ENCODE measurements at regions not wholly inside any gene's neighbourhood (a gene's known extent, or its start where the extent isn't known, plus 50 kb on each side); places are given as distances from the start of the nearest gene placed in this dataset.

DNA sequence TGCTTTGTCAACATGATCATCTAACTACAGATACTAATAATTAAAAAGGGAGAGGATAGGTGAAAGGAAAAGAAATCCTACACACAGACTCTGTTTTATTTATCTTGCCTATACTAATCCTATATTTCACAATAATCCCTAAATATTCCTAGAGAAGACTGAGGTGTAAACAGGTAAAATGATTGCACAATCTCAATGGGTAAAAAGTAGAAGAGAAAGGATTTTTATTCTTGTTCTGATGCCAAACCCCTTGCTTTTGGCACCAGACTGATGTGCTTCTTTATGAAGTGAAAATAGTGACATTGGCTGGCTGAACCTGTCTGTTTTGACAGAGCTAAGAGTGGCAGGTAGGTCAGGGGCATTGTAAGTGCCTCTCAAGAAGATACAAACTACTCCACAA is 101.9 kb upstream of the ZPLD1 start:
- TF ChIP-seq EZH2phosphoT487 (IDR thresholded peaks at IDR 0.05; ENCODE audit: borderline replicate concordance): no peak
- TF ChIP-seq, protein P1, sequence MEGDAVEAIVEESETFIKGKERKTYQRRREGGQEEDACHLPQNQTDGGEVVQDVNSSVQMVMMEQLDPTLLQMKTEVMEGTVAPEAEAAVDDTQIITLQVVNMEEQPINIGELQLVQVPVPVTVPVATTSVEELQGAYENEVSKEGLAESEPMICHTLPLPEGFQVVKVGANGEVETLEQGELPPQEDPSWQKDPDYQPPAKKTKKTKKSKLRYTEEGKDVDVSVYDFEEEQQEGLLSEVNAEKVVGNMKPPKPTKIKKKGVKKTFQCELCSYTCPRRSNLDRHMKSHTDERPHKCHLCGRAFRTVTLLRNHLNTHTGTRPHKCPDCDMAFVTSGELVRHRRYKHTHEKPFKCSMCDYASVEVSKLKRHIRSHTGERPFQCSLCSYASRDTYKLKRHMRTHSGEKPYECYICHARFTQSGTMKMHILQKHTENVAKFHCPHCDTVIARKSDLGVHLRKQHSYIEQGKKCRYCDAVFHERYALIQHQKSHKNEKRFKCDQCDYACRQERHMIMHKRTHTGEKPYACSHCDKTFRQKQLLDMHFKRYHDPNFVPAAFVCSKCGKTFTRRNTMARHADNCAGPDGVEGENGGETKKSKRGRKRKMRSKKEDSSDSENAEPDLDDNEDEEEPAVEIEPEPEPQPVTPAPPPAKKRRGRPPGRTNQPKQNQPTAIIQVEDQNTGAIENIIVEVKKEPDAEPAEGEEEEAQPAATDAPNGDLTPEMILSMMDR (conservative IDR thresholded peaks at IDR 0.05; ENCODE audit: low read length): no peak

Data from Loucy (cell line).